Activated CD4-positive, CD25-positive, alpha-beta regulatory T cell treated with anti-CD3 and anti-CD28 coated beads, Interleukin-2, amount 50 U/mL, for 24 hours (primary cell): ENCODE measurements at regions not wholly inside any gene's neighbourhood (a gene's known extent, or its start where the extent isn't known, plus 50 kb on each side); places are given as distances from the start of the nearest gene placed in this dataset.

Source experiments
- ATAC-seq, 2 donors: fragments of 150-1000 bp; cut with Tn5 transposase; one replicate each; pipeline ENCODE4 v1.10.0; 2021; ENCODE audit warnings: mild to moderate bottlenecking in 1 of 2, moderate library complexity in 1 of 2

DNA sequence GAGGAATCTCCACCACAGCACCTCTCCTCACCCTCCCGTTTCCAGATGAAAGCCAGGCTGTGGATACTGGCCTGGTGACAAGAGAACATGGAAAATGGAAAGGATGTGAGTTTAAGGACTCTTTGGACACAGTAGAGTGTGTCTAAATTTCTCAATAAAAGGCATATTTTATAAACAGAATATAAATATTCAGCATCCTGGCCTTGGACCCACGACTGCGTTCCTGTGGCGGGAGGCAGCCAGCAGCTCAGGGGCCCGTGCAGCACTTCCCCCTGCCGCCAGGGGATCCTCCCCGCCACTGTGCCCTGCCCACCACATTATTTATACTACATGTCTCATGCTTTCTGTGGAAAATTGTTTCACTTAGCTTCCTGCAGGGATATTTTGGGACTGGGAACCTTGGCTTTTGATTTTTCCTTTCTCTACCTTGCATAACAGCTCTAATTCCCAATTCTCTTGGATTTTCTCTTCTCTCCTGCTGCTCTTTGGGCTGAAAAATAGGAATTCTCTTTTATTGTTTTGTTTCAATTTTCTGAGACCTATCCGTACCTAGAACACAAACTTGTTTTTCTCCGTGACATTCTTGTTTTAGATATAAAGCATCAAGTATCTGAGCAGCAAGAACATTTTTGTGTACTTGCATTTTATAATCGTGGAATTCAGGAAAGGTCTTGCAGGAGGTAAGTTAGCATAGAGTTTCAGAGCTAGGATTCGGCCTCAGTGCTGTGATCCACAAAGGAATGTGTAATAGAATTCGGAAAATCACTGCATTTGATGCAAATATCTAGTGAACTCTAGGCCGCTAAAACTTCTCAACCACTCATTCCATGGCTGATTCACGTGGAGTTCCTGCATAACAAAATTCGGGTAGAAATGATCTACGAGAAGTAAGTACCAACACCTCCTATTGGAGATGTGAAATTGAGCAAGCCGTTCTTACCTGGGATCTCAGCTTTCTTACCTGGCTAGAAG, 107.7 kb upstream of the SPATA13 start:
- ATAC-seq, result no peak

GRCh38 chr13:24053519-24054251, 106.8 kb upstream of the SPATA13 start:
- ATAC-seq, result peak; percentile 77 to 88

GRCh38 chr13:24056616-24057137, 103.8 kb upstream of the SPATA13 start:
- no peak for ATAC-seq

DNA sequence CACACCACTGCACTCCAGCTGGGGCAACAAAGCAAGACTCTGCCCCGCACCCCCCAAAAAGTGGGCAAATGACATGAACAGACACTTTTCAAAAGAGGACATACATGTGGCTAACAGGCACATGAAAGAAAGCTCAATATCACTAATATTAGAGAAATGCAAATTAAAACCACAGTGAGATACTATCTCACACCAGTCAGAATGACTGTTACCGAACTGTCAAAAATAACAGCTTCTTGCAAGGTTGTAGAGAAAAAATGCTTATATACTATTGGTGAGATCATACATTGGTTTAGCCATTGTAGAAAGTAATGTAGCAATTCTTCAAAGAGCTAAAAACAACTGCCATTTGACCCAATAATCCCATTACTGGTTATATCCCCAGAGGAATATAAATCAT, 99.5 kb upstream of the SPATA13 start:
- peak; percentile 73 to 76 for ATAC-seq

- no peak for ATAC-seq
These were observed 97.1 kb upstream of the SPATA13 start for GRCh38 chr13:24063281-24063877.

GRCh38 chr13:24064371-24064770, 96.1 kb upstream of the SPATA13 start:
- no peak for ATAC-seq

DNA sequence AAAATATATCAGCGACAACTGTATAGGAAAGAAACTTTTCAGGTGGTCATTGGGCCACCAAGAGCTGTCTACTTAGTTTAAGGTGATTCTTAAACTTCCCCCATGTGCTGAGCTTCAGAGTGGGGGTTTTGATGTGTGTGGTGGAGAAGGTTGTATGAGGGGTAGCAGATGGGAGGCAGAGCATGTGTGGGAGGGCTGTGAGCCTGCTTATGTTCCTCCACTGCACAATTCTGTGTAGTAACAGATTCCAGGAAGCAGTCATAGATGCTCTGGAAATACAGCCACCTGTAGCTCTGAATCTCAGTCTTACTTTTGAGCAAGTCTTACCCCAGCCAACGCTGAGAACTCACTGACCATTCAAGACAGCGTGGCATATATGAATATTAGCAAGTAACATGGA, 95.3 kb upstream of the SPATA13 start:
- no peak for ATAC-seq

DNA sequence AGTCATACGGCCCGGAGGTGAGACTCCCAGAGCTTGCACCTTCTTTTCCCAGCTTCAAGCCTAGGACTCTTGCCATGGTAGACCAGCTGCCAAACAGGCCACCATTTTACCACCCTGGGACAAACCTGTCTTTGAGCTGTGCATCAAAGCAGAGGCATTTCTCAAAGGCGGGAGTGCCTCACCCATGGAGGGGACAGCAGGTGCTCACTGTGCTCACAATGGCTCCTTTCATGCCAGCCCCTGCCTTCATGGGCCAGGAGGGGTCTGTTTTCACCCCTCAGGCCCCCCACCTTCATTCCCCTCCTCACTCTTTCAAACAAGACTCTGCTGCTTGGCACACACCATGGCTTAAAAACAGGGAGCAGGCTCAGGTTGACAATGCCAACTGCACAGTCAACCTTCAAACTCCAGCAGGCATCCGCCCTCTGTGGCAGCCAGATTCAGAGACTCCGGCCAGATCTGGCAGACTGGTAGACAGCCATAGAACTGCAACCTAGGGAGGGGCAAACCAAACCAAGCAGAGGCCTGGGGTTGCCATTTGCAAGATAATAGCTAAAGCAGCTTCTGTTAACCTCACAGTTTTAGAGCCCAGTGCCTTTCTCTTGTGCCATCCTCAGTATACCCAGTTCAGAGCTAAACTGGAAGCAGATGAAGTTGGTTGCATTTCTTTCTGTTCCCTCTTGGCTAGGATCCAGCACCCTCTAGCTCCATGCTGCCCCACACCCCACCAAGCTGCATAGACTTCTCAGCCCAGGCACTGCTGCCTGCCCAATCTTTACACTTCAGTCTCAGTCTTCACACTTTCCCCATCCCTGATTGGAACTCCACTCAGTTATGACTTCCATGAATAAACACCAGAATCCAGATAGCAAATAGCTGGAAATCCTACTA, 93.9 kb upstream of the SPATA13 start:
- ATAC-seq, result no peak

DNA sequence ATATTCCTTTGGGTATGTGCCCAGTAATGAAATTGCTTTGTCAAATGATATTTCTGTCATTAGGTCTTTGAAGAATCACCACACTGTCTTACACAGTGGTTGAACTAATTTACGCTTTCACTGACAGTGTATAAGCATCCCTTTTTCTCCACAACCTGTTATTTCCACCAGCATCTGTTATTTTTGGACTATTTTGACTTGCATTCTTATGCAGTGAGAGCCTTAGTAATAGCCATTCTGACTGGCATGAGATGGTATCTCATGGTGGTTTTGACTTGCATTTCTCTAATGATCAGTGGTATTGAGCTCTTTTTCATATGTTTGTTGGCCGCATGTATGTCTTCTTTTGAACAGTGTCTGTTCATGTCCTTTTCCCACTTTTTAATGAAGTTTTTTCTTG, 92.0 kb upstream of the SPATA13 start:
- ATAC-seq, result no peak

GRCh38 chr13:24071016-24071415, 89.5 kb upstream of the SPATA13 start:
- ATAC-seq, result no peak

GRCh38 chr13:24071423-24072075, 89.0 kb upstream of the SPATA13 start:
- no peak for ATAC-seq

DNA sequence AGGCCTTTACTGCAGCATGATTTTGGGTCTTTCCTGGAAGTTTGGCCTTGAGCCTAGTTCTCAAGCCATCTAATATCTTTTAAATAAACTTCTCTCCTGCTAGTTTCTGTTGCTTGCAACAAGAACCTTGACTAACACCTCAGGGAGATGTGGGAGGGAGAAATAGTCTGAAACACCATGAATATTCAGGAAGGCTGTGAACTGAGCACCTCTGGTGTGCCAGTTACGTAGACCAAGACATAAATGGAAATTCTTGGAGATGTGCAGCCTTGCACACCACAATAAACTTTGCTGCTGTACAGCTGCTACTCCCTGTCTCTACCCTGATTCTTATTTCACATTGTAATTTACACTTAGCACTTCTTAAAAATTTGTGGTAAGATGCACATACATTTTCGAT, 86.9 kb upstream of the SPATA13 start:
- no peak for ATAC-seq

GRCh38 chr13:24074678-24075077, 85.8 kb upstream of the SPATA13 start:
- no peak for ATAC-seq

DNA sequence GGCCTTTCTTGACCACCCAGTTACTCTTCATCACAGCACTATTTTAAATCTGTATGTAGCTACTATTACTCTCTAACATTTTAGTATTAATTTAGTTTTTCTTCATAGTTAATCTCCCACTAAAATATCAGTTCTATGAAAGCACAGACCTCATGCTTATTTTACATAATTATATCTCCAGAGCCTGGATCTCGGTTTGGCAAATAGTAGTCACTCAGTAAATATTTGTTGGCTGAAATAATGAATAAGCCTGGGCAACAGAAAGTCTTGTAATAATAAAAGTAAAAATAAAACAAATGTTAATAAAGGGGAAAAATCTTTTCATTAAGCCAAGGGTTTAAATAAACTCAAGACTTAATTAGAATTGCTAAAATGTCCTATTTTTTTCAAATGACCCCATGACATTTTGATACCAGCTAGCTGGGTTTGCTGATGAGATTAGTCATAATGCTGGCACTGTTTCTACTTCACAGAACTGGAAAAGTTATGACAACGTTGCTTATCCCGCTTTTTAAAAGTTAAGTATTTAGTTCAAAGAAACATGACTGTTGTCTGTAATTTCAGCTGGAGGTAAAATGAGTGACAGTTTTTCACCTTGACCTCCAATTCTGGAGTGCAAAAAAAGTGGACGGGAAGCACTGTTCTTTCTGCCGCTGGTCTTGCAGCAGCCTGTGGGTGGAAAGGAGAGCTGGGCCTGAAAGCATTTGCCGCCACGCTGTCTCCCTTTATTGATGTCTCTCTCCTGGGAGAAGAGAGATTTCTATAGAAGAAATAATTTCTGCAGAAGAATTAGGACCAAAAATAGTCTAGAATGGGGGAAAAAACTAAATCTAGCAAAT, 85.2 kb upstream of the SPATA13 start:
- no peak for ATAC-seq

DNA sequence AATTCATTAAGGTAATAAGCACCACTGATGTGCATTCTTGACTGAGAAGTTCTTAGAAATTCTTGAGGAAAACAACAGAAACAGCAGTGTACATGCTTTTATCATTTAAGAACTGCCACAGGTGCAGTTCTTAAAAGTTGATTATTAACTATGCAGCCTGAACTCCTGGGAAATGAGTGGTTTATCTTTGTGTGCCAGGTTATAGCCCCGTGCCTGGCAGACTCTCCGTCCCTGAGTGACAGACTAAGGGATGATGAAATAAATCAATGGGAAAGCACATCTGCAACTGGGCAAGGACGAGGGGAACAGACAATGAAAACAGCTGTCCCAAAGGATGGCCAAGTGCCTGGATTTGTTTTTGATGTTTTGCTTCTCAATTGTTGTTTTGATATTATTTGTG, 84.4 kb upstream of the SPATA13 start:
- ATAC-seq, result no peak

DNA sequence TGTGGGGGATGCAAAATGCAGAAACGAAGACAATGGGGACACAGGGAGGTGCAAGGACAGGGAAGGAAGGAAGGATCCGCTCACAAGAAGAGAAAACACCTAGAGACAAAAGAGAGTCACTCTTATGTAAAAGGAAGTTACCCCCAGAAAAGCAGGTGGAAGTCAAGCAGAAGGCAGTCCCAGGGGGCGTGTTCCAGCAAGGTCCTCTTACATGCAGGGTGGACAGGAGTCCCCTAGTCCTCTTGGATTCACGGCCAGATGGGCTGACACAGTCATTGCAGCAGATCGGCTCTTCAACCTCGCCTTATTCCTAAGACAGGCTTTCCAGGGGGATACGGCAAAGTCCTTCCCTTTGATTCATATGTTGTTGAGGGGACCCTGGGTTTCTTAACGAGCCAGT, 83.9 kb upstream of the SPATA13 start:
- no peak for ATAC-seq

DNA sequence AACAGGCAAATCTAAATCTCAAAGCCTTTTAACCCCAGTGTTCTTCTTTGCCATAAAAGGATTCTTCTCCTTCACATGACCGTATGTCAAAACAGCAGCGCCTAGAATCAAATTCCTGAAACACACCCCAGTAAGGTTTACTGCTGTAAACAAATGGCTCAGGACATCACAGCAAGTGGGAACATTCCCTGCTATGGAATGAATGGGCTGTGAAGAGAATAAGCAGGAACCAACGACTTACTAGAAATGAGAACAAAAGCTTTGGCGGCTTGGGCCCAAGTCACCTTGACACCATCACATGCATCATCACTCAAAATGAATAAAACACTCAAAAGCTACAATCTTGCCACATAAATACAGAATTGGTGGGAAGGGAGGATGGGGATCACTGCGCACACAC, 80.4 kb upstream of the SPATA13 start:
- ATAC-seq, result no peak

- ATAC-seq, result no peak
These were observed 79.1 kb upstream of the SPATA13 start for GRCh38 chr13:24081387-24081786.

GRCh38 chr13:24083141-24083540, 77.4 kb upstream of the SPATA13 start:
- no peak for ATAC-seq

GRCh38 chr13:24083722-24084421, 76.6 kb upstream of the SPATA13 start:
- ATAC-seq, result no peak
